HFFc6 (cell line): ENCODE measurements at regions not wholly inside any gene's neighbourhood (a gene's known extent, or its start where the extent isn't known, plus 50 kb on each side); places are given as distances from the start of the nearest gene placed in this dataset.

Source experiments
- DNase-seq: peaks from one replicate; pipeline ENCODE4 v3.0.0-alpha.2; 2018
- H3K27ac Mint-ChIP-seq: 2 replicates; pipeline ENCODE4 v1.8.0; 2020; ENCODE audit warnings: mild to moderate bottlenecking, mixed read lengths
- H3K27me3 Mint-ChIP-seq: 2 replicates; pipeline ENCODE4 v1.8.0; 2021; ENCODE audit warnings: mild to moderate bottlenecking, moderate library complexity, mixed read lengths; ENCODE audit not compliant: insufficient read depth
- H3K36me3 Mint-ChIP-seq: 2 replicates; pipeline ENCODE4 v1.8.0; 2021; ENCODE audit warnings: low read depth, mixed read lengths
- H3K4me1 Mint-ChIP-seq: 2 replicates; pipeline ENCODE4 v1.8.0; 2020; ENCODE audit warnings: low read depth, mixed read lengths
- H3K4me3 Mint-ChIP-seq: 2 replicates; pipeline ENCODE4 v1.8.0; 2020; ENCODE audit warnings: mild to moderate bottlenecking, moderate library complexity, mixed read lengths
- H3K9me3 Mint-ChIP-seq: 2 replicates; pipeline ENCODE4 v1.8.0; 2020; ENCODE audit warnings: mild to moderate bottlenecking, mixed read lengths
- CTCF ChIP-seq: fragments of 200-600 bp; sonication (generic); IDR thresholded peaks from 2 replicates; pipeline ENCODE4 v1.5.0; 2021; ENCODE audit warnings: antibody characterized with exemption, mild to moderate bottlenecking

- Mint-ChIP-seq H3K9me3 (peaks cover 13% of the 10 kb centered on the region), H3K4me1 (no peaks in the 10 kb centered on the region), H3K27ac (no peak overlapping the region), H3K36me3 (no peaks in the 10 kb centered on the region), H3K27me3 (no peaks in the 10 kb centered on the region), H3K4me3 (no peak overlapping the region)
- DNase-seq = no peak
- TF ChIP-seq CTCF = no peak
These were observed 182.2 kb upstream of the USP15 start for GRCh38 chr12:62078020-62078419.

DNA sequence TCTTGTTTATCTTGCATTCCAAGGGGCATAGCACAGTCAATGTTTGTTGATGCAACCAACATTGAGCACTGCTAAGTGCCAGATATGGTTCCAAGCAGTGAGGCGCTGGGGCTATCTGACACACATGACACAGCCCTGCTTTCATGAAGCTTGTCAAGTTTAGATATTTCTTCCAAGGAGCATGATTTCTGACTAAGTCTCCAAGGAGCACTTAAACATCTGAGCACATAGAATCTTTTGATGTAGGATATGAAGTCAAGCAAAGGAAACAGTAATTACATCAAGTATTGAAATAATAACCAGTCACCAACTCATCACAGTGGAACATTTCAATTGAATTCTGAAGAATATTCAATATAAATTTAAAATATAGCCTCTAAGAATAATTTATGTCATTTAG is 177.8 kb upstream of the USP15 start:
- no peak for TF ChIP-seq CTCF
- peaks cover 29% of the 10 kb centered on the region for H3K9me3 Mint-ChIP-seq
- no peak overlapping the region for H3K27ac Mint-ChIP-seq
- H3K36me3 Mint-ChIP-seq = no peaks in the 10 kb centered on the region
- no peaks in the 10 kb centered on the region for H3K27me3 Mint-ChIP-seq
- no peak for DNase-seq
- no peaks in the 10 kb centered on the region for H3K4me1 Mint-ChIP-seq
- no peak overlapping the region for H3K4me3 Mint-ChIP-seq

DNA sequence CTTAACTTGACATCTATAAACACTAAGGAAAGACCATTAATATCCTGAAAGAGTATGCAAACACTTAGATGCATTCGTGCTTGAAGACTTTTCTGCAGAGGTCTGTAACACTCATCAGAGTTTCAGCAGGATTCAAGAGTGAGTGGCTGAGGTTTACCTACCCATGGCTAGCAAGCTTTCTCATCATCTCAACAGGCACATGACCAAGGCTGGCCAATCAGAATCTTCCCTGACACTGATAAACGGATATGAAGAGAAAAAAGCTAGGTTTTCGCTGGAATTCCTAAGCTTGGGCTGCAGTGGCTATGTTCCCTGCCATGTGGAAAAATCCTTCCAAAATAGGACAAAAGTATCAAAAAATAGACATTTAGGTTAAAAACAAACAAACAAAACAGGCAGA is 162.1 kb upstream of the USP15 start:
- no peaks in the 10 kb centered on the region for H3K36me3 Mint-ChIP-seq

DNA sequence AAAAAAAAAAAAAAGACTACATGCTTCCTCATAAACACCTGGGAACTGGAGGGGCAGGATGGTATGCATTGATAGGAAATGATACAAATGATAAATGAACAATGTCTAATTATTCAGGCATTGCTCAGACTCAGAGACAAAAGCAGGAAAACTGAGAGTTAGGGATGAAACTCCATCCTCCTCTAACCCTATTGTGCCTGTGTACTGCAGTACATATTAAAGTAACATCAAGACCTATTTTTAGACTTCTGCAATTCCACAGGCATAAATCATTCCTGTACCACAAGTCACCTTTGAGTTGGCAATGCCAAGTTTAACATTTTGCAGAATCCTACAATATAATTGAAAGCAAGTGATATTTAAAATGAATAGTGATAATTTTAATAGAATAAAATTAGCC is 156.5 kb upstream of the USP15 start:
- TF ChIP-seq CTCF = no peak
- H3K9me3 Mint-ChIP-seq = peaks cover 3% of the 10 kb centered on the region

More for the DNA sequence above, 162.1 kb upstream of the USP15 start:
- H3K9me3 Mint-ChIP-seq = peaks cover 6% of the 10 kb centered on the region
- no peak for DNase-seq
- no peaks in the 10 kb centered on the region for H3K4me1 Mint-ChIP-seq
- no peaks in the 10 kb centered on the region for H3K27me3 Mint-ChIP-seq
- no peak overlapping the region for H3K4me3 Mint-ChIP-seq
- TF ChIP-seq CTCF = no peak
- H3K27ac Mint-ChIP-seq = no peak overlapping the region

DNA sequence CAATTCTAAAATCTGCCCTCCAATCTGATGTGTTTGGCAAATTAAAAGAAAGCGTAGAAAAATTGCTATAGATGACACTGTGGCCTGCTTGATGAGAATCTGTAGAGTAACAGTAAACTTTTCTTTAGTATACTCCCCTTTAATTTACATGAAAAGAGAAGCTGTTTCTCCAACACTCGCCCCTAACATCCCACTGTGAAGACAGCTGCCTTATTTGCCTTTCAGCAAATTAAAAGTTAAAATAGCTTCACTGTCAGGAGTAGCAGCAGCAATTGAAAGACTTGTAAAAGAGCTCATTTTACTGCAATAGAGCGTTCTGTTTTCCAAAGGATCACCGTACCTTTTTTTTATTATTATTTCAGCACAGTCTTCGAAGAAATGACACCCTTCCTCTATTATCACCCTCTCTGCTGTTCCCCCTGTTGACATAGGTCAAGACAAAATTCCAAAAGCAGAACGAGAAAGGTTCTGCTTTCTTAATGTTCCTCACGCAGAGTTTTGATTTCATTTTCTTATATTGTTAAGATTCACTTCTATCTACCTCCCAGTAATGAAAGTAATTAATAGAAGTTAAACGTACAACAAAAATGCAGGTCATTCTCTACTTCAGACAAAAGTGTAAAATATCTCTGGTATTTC is 153.5 kb upstream of the USP15 start:
- no peak for TF ChIP-seq CTCF
- Mint-ChIP-seq H3K27ac (no peak overlapping the region), H3K9me3 (peaks cover 18% of the 10 kb centered on the region), H3K4me1 (no peaks in the 10 kb centered on the region), H3K36me3 (no peaks in the 10 kb centered on the region), H3K4me3 (no peak overlapping the region), H3K27me3 (no peaks in the 10 kb centered on the region; the same call in 1 of the 2 replicates)
- no peak for DNase-seq

More for the DNA sequence above, 156.5 kb upstream of the USP15 start:
- H3K27me3 Mint-ChIP-seq = no peaks in the 10 kb centered on the region; the same call in 1 of the 2 replicates
- no peak overlapping the region for H3K27ac Mint-ChIP-seq
- no peaks in the 10 kb centered on the region for H3K4me1 Mint-ChIP-seq
- no peak for DNase-seq
- H3K36me3 Mint-ChIP-seq = no peaks in the 10 kb centered on the region
- H3K4me3 Mint-ChIP-seq = no peak overlapping the region
